Large intestine (tissue), 3 donors: ENCODE measurements at regions not wholly inside any gene's neighbourhood (a gene's known extent, or its start where the extent isn't known, plus 50 kb on each side); places are given as distances from the start of the nearest gene placed in this dataset.
A peak's percentile ranks its signal among the peaks of the same experiment; 100 is the strongest.
"Not testable (repeated sequence)": the region's sequence is repeated elsewhere in the genome, so short reads cannot be mapped to it uniquely, and the experiment has no call there.

Experiments used
- DNase-seq, 2 donors: peaks; one replicate each; pipeline versions ENCODE4 v3.0.0 to v3.0.0-alpha.2; 2013
- H3K27ac ChIP-seq: one replicate; pipeline ENCODE4 v1.5.1; 2013; ENCODE audit warnings: low read length
- H3K27me3 ChIP-seq: 2 replicates; pipeline ENCODE4 v1.6.1; 2013; ENCODE audit warnings: low read length; ENCODE audit not compliant: control insufficient read depth, insufficient read depth
- H3K36me3 ChIP-seq: 2 replicates; pipeline ENCODE4 v1.6.1; 2013; ENCODE audit warnings: low read length; ENCODE audit not compliant: control insufficient read depth, insufficient read depth
- H3K4me1 ChIP-seq: one replicate; pipeline ENCODE4 v1.6.1; 2013; ENCODE audit warnings: low read length; ENCODE audit not compliant: control insufficient read depth, insufficient read depth
- H3K4me3 ChIP-seq: one replicate; pipeline ENCODE4 v1.5.1; 2013; ENCODE audit warnings: low read length
- H3K9me3 ChIP-seq: one replicate; pipeline ENCODE4 v1.6.1; 2013; ENCODE audit warnings: mild to moderate bottlenecking, low read depth, low read length, moderate library complexity; ENCODE audit not compliant: control insufficient read depth
- WGBS: methylation state at CpG from one replicate; pipeline ENCODE4 v1.1.5; 2013; ENCODE audit warnings: low lambda C conversion rate; ENCODE audit not compliant: insufficient coverage; 5-methylcytosine and 5-hydroxymethylcytosine counted together

DNA sequence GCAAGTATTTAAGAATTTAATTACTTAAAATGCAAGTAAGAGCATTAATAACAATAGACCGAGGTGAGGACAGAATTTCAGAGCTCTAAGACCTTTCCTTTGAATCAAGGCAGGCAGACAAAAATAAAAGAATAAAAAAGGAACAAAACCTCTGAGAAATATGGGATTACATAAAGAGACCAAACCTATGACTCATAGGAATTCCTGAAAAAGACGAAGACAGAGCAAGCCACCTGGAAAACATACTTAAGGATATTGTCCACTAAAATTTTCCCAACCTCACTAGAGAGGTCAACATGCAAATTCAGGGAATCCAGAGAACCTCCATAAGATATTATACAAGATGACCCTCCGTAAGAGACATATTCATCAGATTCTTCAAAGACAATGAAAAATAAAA is 325.1 kb downstream of the AEBP2 start:
- Histone ChIP-seq H3K27me3 (no peaks in the 10 kb centered on the region), H3K27ac (no peak overlapping the region), H3K9me3 (no peaks in the 10 kb centered on the region), H3K4me1 (no peaks in the 10 kb centered on the region), H3K4me3 (no peak overlapping the region), H3K36me3 (no peaks in the 10 kb centered on the region)
- 100% methylated on average over 2 of the region's 3 CpGs for WGBS
- DNase-seq: no peak

DNA sequence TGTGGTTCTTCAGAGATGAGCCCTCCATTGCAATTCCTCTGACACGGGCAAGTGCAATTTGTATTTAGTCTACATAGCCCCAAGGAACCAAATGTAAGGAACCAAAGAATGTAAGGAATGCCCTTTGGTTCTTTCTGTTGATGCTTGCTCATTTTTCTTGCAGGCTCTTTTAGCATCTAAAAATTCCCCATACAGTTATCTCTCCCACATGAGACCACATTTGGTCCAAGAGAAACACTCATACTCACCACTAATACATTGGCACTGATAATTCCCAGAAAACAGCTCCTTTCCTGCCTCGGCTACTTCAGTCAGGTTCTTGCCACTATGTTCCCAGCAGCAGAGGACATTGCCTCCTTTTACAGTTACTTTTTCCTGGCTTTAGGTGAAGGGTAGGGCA is 332.6 kb downstream of the AEBP2 start:
- H3K27ac ChIP-seq: no peak overlapping the region
- WGBS: no CpG with 5 or more reads among the region's 2 CpGs
- H3K9me3 ChIP-seq: no peaks in the 10 kb centered on the region

DNA sequence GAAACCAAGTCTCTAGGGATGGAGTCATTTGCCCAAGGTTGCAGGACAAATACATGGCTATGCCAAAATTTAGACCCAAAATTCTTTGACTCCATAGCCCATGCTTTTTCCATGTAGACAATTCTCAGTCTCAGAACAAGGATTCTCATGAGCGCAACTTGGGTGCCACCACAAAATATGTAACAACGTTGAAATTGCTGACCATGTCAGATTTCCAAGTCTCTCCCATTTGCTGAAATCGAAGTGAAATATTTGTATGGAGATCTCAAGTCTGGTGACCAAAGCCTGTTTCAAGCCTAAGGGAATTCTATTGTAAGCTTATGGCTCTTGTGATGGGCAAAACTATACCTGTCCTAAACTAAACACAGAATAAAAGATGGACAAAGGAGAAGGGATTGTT is 333.5 kb downstream of the AEBP2 start:
- no peaks in the 10 kb centered on the region for H3K36me3 ChIP-seq
- no peak overlapping the region for H3K4me3 ChIP-seq
- no peak for DNase-seq
- H3K4me1 ChIP-seq: no peaks in the 10 kb centered on the region
- no peak overlapping the region for H3K27ac ChIP-seq
- no peaks in the 10 kb centered on the region for H3K9me3 ChIP-seq
- WGBS: no CpG with 5 or more reads among the region's 3 CpGs
- H3K27me3 ChIP-seq: no peaks in the 10 kb centered on the region

More for the DNA sequence above, 332.6 kb downstream of the AEBP2 start:
- H3K36me3 ChIP-seq: no peaks in the 10 kb centered on the region
- H3K4me1 ChIP-seq: no peaks in the 10 kb centered on the region
- no peak overlapping the region for H3K4me3 ChIP-seq
- no peaks in the 10 kb centered on the region for H3K27me3 ChIP-seq
- no peak for DNase-seq

DNA sequence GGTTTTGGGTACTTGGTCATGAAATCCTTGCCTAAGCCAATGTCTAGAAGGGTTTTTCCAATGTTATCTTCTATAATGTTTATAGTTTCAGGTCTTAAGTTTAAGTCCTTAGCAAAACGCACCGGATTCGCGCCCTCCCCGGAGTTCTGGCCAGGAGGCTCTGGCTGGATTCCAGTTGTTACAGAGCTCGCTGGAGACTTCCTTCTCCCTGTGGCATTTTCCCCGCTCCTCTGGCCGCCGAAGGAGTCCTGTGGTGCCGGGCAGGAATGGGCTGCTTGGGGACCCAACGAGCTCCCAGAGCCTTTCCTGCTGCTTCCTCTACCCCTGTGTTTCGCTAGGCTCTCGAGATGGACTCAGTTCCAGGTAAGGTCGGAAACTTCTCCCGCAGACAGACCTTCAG is 335.9 kb downstream of the AEBP2 start:
- DNase-seq: no peak
- no peaks in the 10 kb centered on the region for H3K9me3 ChIP-seq
- no peaks in the 10 kb centered on the region for H3K27me3 ChIP-seq
- no peaks in the 10 kb centered on the region for H3K36me3 ChIP-seq
- H3K27ac ChIP-seq: no peak overlapping the region
- no peak overlapping the region for H3K4me3 ChIP-seq
- no CpG with 5 or more reads among the region's 15 CpGs for WGBS
- peaks cover 4% of the 10 kb centered on the region for H3K4me1 ChIP-seq

DNA sequence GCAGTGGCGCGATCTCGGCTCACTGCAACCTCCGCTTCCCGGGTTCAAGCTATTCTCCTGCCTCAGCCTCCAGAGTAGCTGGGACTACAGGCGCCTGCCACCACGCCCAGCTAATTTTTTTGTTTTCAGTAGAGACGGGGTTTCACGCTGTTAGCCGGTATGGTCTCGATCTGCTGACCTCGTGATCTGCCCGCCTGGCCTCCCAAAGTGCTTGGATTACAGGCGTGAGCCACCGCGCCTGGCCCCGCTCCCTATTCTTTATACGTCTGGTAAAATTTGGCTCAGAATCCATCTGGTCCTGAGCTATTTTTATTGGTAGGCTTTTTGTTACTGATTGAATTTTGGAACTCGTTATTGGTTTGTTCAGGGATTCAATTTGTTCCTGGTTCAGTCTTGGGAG is 336.7 kb downstream of the AEBP2 start:
- not testable (repeated sequence) for H3K4me3 ChIP-seq, H3K27ac ChIP-seq, H3K36me3 ChIP-seq, H3K9me3 ChIP-seq, H3K4me1 ChIP-seq, DNase-seq, H3K27me3 ChIP-seq
- no CpG with 5 or more reads among the region's 19 CpGs for WGBS

DNA sequence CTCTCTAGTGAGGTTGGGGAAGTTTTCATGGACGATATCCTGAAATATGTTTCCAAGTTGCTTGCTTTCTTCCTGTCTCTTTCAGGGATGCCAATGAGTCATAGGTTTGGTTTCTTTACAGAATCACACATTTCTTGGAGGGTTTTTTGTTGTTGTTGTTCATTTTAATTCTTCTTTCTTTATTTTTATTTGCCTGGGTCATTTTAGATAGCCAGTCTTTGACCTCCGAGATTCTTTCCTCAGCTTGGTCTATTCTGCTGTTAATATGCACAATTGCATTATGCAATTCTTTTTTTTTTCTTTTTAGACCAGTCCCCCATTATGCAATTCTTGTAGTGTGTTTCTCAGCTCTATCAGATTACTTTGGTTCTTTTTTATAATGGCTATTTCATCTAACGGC is 338.9 kb downstream of the AEBP2 start:
- H3K27ac ChIP-seq: no peak overlapping the region
- peaks cover 4% of the 10 kb centered on the region for H3K4me1 ChIP-seq
- H3K9me3 ChIP-seq: no peaks in the 10 kb centered on the region
- no peaks in the 10 kb centered on the region for H3K36me3 ChIP-seq
- H3K4me3 ChIP-seq: no peak overlapping the region
- H3K27me3 ChIP-seq: no peaks in the 10 kb centered on the region
- WGBS: 80% methylated on average over 1 of the region's 3 CpGs
- DNase-seq: no peak

DNA sequence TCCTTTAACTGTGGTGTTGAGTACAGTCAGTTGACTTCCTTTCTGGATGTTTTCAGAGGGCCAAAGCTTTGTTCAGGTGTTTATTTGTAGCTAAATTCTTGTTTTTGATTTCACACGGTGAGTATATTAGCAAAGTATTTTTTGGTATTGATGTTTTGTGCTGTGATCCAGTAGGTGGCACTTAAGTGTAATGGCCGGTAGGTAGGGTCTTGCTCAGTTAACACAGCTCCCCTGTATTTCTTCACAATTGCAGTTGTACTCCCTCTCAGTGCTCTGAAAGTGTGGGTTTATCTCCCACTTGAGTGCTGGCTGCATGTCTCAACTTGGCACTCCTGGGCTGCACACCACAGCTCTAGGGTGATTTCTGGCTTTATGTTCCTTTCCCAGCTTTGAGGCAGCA is 339.5 kb downstream of the AEBP2 start:
- peak in 1 of 2 donors; percentile 4 for DNase-seq
- no peaks in the 10 kb centered on the region for H3K9me3 ChIP-seq
- no peaks in the 10 kb centered on the region for H3K27me3 ChIP-seq
- WGBS: 100% methylated on average over 1 of the region's 2 CpGs
- H3K36me3 ChIP-seq: no peaks in the 10 kb centered on the region
- peaks cover 4% of the 10 kb centered on the region for H3K4me1 ChIP-seq
- no peak overlapping the region for H3K4me3 ChIP-seq
- no peak overlapping the region for H3K27ac ChIP-seq

DNA sequence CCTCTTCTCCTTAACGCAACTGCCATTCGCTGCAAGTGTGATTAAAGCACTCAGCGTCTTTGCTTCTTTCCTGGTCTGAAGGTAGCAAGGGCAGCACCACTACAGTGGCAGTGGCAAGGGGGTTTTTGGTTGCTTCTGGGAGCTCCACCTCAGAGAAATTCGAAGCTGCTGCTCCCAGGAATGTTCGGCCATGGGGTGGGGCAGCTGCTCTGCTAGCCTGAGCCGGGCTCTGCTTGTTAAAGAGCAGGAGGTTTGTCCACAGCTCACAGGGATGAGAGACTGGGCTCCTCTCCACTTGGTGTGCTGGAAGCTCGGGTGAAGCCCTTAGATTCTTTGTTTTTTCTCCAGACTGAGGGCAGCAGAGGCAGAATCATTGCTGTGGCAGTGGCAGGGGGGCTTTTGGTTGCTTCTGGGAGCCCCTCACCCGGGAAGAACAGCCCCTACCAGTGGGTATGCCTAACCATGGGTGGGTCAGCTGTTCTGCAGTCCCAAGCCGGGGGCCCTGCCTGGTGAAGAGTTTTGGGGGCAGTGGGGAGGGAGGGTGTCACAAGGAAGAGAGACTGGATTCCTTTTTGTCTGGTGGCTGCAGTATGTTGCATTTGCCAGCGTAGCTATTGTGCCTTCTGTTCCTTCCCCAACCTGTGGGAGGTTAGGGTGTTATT is 340.2 kb downstream of the AEBP2 start:
- WGBS: no CpG with 5 or more reads among the region's 10 CpGs
- no peaks in the 10 kb centered on the region for H3K36me3 ChIP-seq
- peak; percentile 10 to 33 for DNase-seq

DNA sequence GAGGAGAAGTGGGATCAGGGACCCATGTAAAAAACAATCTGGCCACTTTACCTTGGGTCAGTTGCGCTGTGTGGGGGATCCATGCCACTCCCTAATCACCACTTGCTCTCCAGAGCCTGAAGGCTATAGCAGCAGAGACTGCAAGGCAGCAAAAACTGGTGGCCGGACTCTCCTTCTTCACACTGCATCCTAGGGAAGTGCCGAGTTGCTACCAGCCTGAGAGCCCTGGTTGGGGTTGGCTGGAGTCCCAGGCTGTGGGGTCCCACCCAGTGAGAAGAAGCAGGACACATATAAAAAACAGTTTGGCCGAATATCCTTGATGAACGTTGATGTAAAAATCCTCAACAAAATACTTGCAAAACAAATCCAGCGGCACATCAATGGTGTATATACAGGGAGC is 341.2 kb downstream of the AEBP2 start:
- Histone ChIP-seq H3K4me1 (peaks cover 4% of the 10 kb centered on the region), H3K36me3 (no peaks in the 10 kb centered on the region), H3K27me3 (no peaks in the 10 kb centered on the region), H3K27ac (no peak overlapping the region), H3K4me3 (no peak overlapping the region), H3K9me3 (no peaks in the 10 kb centered on the region)
- 50% methylated on average over 2 of the region's 6 CpGs for WGBS
- DNase-seq: no peak

More for the DNA sequence above, 340.2 kb downstream of the AEBP2 start:
- Histone ChIP-seq H3K9me3 (no peaks in the 10 kb centered on the region), H3K4me1 (peaks cover 4% of the 10 kb centered on the region), H3K4me3 (no peak overlapping the region), H3K27ac (no peak overlapping the region), H3K27me3 (no peaks in the 10 kb centered on the region)

DNA sequence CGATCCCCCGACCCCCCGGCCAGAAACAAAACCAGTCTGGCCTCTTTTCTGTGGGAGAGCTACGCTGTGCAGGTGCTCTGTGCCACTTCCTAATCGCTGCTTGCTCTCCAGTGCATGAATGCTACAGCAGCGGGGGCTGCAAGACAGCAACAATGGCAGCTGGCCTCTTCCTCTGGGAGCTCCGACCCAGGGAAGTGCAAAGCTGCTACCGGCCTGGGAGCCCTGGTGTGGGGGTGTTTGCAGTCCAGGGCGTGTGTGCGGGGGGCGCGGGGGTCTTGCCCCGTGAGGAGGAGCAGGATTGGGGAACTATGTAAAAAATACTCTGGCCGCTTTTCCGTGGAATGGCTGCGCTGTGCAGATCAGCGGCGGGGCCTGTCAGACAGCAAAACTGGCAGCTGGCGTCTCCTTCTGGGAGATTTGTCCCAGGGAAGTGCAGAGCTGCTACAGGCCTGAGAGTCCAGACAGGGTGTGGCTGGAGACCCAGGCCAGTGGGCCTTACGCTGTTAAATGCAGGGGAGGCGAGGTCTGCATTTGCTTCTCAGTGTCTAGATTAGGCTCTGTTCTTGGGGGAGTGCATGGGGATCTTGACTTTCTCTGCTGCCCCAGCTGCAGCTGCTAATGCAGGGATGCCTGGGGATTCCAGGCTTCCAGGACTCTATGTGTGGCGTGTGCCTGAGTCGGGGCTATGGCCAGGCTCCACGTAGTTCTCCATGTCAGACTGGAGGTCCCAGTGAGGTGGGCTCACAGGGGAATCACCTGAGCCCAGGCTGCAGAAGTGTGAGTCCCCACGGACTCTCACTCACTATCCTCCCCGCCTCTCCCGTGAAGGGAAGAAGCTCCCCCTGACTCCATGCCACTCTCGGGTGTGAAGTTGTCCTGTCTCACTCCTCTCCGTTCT is 344.5 kb downstream of the AEBP2 start:
- no peak overlapping the region for H3K27ac ChIP-seq
- no peaks in the 10 kb centered on the region for H3K27me3 ChIP-seq
- no peaks in the 10 kb centered on the region for H3K9me3 ChIP-seq
- WGBS: no CpG with 5 or more reads among the region's 29 CpGs
- no peak for DNase-seq
- H3K36me3 ChIP-seq: no peaks in the 10 kb centered on the region
- H3K4me3 ChIP-seq: peak overlapping the region; percentile 35
- H3K4me1 ChIP-seq: peaks cover 4% of the 10 kb centered on the region
